ENCODE measurements at regions not wholly inside any gene's neighbourhood (a gene's known extent, or its start where the extent isn't known, plus 50 kb on each side); places are given as distances from the start of the nearest gene placed in this dataset.

- no peak for DNase-seq (ENCODE audit: low read depth)
- TF ChIP-seq CTCF (conservative IDR thresholded peaks at IDR 0.05; ENCODE audit: low read depth, low read length), result no peak
- H3K4me3 ChIP-seq (ENCODE audit: low read length), result no peak overlapping the region
Observed at GRCh38 chr9:110136802-110137201, 71.2 kb downstream of the C9orf152 start.

- no peak for DNase-seq (ENCODE audit: low read depth)
- no peak overlapping the region for H3K4me3 ChIP-seq (ENCODE audit: low read length)
- no peak for TF ChIP-seq CTCF (conservative IDR thresholded peaks at IDR 0.05; ENCODE audit: low read depth, low read length)
Observed at GRCh38 chr9:110140276-110140675, 67.7 kb downstream of the C9orf152 start.

GRCh38 chr9:110141227-110141793 lies 66.6 kb downstream of the C9orf152 start:
- peak; percentile 76 for DNase-seq (ENCODE audit: low read depth)
- no peak for TF ChIP-seq CTCF (conservative IDR thresholded peaks at IDR 0.05; ENCODE audit: low read depth, low read length)
- no peak overlapping the region for H3K4me3 ChIP-seq (ENCODE audit: low read length)

- H3K4me3 ChIP-seq (ENCODE audit: low read length), result no peak overlapping the region
- no peak for TF ChIP-seq CTCF (conservative IDR thresholded peaks at IDR 0.05; ENCODE audit: low read depth, low read length)
- no peak for DNase-seq (ENCODE audit: low read depth)
Observed at GRCh38 chr9:110142253-110142652, 65.7 kb downstream of the C9orf152 start.

GRCh38 chr9:110142868-110143481 lies 65.0 kb downstream of the C9orf152 start:
- TF ChIP-seq CTCF (conservative IDR thresholded peaks at IDR 0.05; ENCODE audit: low read depth, low read length), result peak; percentile 7
- H3K4me3 ChIP-seq (ENCODE audit: low read length), result no peak overlapping the region
- no peak for DNase-seq (ENCODE audit: low read depth)

- DNase-seq (ENCODE audit: low read depth), result no peak
- no peak overlapping the region for H3K4me3 ChIP-seq (ENCODE audit: low read length)
- TF ChIP-seq CTCF (conservative IDR thresholded peaks at IDR 0.05; ENCODE audit: low read depth, low read length), result no peak
Observed at GRCh38 chr9:110143485-110143884, 64.5 kb downstream of the C9orf152 start.

GRCh38 chr9:110143950-110144545 lies 63.9 kb downstream of the C9orf152 start:
- no peak overlapping the region for H3K4me3 ChIP-seq (ENCODE audit: low read length)
- no peak for DNase-seq (ENCODE audit: low read depth)
- no peak for TF ChIP-seq CTCF (conservative IDR thresholded peaks at IDR 0.05; ENCODE audit: low read depth, low read length)
